DMS53 treated with DMSO at 0.1 percent for 48 hours (cell line): ENCODE measurements at regions not wholly inside any gene's neighbourhood (a gene's known extent, or its start where the extent isn't known, plus 50 kb on each side); places are given as distances from the start of the nearest gene placed in this dataset.
A peak's percentile ranks its signal among the peaks of the same experiment; 100 is the strongest.

Source experiments
- DNase-seq: peaks from one replicate; lab custom pipeline; 2025; ENCODE audit not compliant: unreplicated experiment; lab: John Stamatoyannopoulos, UW

DNA sequence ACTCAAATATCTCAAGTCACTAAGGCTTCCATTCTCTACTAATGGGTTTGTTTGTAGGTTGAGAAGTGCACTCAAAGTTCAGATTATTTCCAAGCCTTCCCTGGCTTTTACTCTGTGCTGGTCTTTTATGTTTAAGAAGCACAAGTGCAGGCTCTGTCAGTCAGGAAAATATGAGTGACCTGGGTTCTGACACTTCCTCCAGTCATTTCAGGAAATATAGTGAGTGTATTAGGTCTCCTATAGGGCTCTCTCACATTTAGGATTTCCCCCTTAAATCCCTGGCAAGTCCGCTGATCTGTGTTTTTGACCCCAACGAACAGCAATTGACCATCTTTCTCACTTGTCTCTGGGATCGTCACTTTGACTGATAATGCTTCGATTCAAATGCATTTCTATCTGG lies 210.2 kb downstream of the ARPP21 start:
- DNase-seq, result no peak

DNA sequence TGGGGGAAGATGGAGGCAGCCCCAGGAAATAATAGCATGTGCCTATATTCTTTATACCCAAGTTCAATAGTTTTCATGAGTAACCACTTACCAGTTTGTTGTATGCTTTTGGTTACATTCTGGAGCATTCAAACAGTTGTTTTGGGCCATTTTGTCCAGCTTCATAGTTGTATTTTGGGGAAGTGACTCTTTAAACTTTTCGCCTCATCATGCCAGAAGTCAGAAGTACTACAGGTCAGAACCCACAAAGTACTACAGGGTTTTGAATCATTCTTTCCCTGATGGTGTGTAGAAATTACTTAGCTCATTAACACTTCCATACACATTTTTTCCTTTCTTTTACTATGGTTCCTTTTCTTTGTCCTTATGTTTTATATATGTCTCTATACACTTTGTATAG lies 210.6 kb downstream of the ARPP21 start:
- no peak for DNase-seq

DNA sequence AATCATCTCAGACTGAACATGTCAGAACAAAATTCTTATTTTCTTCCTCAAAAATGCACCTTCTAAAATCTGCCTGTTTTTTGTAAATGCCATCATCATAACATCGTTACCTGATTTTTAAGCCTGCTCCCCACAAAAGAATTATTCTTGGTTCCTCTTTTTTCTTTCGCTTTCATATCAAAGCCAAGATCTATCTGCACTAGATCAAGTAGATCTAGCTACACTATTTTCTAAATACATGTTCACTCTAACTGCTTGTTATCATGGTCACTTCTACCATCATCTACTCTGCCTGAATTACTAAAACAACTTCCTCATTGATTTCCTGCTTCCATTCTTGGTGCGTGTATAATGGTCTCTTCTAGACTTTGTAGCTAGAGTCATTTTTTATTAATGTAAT lies 217.7 kb downstream of the ARPP21 start:
- DNase-seq, result no peak

DNA sequence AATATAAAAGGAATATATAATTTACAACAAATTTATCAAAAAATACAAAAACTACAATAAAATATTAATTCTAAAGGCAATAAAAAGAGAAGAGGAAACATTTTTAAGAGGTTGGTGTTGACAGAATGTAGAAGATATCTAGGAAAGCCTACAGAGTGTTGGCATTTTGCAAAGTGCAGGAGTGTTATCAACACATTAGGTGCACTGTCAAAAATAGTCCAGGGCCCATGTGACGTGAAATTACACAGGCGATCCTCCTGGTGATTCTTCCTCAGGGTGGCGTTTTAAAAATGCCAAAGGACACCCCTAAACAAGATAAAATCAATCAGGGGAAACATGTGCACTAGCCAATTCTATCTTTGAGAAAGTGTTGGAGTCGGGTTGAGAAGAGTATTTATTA lies 222.7 kb downstream of the ARPP21 start:
- DNase-seq, result no peak

DNA sequence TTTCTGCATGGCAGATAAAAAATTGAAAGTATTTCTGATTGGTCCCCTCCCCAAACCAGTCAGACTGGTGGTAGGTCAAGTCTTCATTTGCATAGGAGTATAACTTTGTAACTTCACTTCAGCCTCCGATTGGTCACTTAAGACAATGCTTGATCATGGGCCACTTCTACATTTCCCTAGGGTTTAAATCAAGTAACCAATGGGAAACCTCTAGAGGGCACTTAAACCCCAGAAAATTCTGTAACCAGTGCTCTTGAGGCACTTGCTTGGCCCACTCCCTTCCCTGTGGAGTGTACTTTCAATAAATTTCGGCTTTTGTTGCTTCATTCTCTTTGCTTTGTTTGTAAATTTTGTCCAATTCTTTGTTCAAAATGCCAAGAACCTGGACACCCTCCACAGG lies 225.5 kb downstream of the ARPP21 start:
- DNase-seq, result no peak

DNA sequence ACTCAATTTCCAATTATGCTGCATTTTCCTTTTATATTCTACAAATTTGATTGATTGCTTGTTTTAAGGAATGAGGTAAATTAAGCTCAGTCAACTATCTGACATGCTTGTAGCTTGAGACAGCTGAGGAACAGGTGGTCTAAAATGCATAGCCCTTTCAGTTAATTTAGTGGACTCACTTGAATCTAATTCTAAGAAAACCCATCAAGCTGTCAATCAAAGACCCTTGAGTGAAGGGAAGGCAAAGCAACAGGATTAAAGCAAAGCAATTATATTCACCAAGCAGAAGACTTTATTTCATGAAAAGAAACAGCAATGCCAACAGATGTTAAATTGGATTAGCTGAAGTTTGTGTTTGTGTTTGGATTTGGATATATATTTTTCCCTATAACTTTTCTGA lies 228.5 kb downstream of the ARPP21 start:
- DNase-seq, result no peak

DNA sequence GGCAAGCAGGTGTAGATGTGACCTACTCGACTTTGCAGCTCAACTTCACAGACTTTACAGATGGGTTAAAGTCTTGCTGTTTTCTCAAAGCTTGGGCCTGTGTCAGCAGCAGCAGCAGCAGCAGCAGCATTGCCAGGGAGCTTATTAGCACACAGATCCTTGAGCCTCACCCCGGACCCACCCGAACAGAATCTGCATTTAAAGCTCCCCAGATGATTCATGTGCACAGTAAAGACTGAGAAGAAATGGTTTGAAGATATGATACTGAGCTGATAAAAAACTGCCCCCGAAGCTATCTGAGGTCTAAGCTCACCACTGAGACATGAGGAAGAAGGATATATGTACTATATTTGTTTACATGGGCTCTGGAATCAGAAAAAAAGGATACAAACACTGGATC lies 231.7 kb downstream of the ARPP21 start:
- no peak for DNase-seq

DNA sequence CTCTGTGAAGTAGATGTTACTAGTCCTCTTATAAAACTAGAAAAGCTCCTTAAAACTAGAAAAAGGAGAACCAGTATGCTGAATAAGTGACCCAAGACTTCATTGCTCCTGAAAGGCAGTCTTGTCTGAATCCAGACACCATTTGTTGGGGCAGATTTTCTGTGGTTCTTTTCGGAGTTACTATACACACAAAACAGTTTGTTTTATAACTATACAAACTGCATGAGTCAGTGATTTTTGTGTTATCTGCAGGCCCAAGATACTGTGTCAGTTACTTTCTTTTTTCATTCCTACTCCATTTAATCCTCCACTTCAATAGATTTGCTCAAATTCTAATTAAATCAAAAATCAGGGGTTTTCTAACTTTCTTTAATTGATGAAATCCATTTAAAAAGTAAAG lies 244.6 kb downstream of the ARPP21 start:
- no peak for DNase-seq

DNA sequence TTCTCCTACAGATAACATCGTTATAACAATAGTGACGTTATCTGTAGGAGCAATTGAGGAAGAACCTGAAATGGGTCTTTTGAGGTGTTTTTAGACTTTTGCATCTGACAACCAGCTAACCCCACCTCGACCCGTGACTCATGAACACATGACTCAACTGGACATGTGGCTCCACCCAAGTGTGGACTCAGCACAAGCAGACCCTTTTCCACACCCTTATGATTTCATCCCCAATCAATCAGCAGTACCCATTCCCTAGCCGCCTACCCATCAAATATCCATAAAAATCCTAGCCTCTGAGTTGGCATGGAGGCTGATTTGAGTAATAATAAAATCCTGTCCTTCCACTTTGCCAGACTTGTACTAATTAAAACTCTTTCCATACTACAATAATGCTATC lies 255.4 kb downstream of the ARPP21 start:
- DNase-seq, result no peak

DNA sequence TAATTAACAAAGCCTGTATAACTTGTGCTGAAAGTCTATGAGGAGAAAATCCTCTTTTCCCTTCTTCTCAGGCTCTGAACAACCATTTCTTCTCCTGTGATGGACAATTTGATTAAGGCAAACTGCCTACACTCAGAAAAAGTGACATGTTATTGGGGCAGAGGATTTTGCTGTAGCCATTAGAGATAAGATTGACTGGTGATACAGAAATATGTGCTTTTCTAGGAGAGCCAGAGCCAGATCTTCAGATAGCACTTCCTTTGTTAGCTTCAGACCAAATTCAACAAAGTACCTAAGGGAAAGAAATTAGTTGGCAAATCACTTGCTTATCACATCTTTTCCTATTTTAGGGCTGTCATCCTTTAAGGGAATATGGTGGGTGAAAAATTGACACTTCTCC lies 259.9 kb downstream of the ARPP21 start:
- no peak for DNase-seq

DNA sequence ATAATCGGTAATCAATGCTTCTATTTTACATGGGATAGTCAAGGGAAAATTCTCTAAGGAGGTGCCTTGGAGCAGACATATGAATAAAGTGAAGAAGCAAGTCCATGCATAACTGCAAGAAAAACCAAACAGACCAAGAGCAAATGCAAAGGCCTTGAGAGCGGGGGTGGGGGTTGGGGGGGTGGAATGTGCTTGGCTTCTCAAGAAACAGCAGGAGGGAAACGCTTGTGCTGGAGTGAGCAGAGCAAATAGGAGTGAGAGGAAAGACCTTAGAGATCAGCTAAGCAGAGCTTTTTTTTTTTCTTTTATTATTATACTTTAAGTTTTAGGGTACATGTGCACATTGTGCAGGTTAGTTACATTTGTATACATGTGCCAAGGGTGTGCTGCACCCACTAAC lies 260.8 kb downstream of the ARPP21 start:
- no peak for DNase-seq

DNA sequence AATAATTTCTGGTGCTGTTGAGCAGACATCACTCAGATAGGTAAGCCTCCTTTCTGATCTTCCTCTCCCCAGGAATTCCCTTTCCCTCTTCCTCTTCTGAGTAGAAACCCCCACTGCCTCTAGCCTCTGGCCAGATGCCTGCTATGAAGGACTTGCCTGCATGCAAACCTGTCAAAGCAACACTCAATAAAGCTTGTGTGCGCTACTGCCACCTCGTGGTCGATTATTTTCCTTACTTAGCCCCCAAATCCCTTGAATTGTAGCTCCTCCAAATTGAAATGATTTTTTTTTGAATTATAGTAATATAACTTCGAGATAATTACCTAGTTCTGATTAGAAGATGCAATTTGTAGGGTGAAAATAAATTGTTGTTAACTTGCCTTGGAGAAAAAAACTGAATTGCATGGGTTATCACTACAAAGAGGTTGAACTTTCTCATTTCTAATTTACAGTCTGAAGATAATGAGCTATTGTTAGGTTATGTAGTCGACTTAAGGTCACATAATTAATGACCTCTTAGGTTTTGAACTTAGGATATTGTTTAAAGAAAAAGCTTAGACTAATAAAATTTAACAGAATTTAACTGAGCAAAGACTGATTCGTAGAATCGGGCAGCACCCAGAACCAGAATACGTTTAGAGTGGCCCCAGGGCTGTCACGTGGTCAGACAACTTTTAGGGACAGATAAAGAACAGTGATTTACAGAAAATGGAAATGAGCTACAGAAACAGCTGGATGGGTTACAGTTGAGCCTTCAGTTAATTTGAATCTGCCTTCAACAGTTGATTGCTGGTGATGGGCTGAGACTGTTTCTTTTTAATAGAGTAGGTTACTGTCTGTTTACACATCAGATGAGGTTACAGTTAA lies 269.3 kb downstream of the ARPP21 start:
- no peak for DNase-seq

DNA sequence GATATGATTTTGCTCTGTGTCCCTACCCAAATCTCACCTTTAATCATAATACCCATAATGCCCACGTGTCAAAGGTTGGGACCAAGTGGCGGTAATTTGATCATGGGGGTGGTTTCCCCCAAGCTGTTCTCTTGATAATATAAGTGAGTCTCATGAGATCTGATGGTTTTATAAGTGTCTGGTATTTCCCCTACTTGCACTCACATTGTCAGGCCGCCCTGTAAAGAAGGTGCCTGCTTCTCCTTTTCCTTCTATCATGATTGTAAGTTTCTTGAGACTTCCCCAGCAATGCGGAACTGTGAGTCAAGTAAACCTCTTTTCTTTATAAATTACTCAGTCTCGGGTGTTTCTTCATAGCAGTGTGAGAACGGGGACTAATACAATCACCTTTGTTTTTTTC lies 279.8 kb downstream of the ARPP21 start:
- no peak for DNase-seq

DNA sequence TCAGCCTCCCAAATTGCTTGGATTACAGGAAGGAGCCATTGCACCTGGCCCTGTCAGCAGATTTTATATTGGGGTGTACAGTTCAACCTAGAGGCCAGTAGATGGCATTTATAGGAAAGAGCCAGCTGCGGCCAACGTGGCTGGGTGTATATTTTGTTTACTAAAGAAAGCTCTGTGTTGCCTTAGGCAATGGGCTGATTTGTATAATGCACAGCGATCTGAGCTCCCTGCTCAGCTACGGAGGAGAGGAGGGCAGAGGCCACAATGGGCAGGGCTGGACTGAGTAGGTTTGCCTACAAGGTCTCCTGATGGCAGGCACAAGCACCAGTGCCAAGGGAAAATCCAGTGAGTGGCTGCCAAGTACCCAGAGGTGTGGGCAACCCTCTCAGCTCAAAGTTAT lies 282.4 kb downstream of the ARPP21 start:
- no peak for DNase-seq

DNA sequence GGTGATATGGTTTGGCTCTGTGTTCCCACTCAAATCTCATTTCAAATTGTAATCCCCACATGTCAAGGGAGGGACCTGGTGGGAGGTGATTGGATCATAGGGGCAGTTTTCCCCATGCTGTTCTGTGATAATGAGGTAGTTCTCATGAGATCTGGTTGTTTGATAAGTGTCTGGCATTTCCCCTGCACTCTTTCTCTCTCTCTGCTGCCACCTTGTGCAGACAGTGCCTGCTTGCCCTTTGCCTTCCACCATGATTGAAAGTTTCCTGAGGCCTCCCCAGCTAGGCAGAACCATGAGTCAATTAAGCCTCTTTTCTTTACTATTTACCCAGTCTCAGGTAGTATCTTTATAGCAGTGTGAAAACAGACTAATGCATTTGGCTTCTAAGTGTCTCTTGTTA lies 284.7 kb downstream of the ARPP21 start:
- peak; percentile 3 for DNase-seq

DNA sequence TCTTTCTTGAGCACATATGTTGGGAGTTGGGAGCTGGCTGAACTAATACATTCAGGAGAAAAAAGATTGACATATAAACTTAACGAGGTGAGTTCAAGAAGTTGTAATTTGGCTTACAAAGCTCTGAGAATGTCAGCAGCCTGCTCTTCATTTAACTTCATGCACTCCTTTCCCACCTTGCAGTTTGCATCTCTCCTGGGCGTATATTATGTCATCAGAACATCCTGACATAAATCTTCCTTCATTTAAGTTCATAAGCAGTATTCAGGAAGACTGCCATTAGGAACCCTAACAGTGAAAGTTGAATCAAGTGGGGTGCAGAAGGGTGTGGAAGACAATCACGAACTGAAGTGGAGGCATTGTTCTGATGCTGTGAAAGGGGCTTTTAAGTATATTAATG lies 288.1 kb downstream of the ARPP21 start:
- no peak for DNase-seq

DNA sequence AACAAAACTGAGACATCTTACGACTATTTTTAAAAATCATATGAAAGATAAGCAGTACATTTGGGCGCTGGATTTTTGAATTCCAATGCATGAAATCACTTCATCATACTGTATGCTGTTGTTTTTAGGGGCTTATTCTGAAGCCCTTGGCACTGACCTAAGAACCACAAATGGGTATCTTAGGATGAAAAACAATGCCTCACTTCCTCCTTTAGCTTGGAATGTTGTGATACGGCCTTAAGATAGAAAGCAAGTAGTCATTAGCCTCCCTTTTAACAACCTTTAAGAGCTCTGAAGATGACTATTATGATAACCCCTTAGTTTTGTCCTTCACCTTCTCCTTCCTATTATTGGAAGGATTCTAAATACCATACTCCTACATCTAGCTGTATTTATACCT lies 289.8 kb downstream of the ARPP21 start:
- DNase-seq, result no peak

DNA sequence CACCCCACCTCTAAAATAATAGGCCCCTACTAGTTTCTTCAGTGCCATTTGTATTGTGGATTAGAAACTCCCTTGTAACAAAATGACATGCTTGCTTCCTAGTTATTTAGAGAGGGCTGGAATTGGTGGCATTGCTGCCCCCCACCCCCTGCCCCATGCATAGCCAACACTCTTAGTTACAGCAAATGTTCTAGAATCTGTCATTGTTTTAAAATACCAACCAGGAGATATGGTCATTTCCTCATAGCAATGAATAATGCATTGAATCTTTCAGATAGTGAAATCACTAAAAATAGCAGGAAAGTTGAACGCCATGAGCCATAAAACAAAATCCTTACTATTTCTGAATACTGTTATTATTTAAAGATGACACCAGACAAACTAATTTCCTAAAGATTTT lies 292.5 kb downstream of the ARPP21 start:
- DNase-seq, result no peak

DNA sequence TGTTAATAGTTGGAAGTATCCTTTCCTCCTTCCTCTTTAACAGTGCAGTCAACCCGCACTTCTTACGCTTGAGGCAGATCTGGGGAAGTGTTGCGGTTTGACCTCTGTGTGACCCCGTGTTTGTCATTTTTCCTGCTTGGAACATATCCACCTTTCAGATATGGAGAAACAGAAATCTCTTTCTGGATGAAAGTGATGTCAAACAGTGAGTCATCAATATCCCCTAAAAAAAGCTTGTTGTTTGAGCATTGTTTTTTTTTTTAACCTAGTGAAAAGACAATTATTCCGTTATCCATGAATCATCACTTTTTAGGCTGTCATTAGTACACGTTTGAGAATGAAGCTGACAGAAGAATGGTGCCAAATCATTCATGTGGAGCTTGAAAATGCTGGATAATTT lies 293.7 kb downstream of the ARPP21 start:
- peak; percentile 6 for DNase-seq

DNA sequence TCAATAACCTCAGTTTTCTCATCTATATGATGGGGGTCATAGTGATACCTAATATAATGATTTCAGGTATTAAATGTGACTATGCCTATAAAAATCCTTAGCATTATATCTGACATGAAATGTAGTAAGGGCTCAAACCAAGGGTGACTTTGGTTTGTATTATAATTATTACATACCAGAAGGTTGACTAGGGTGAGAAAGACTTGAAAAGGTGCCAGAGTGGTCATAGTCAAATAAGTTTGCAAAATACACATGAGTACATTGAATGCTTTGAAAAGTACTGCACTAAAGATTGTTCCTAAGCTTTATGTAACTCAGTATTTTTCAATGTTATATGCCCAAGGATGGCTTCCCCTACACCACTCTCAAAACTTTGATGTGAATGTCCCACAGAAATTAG lies 297.2 kb downstream of the ARPP21 start:
- no peak for DNase-seq

DNA sequence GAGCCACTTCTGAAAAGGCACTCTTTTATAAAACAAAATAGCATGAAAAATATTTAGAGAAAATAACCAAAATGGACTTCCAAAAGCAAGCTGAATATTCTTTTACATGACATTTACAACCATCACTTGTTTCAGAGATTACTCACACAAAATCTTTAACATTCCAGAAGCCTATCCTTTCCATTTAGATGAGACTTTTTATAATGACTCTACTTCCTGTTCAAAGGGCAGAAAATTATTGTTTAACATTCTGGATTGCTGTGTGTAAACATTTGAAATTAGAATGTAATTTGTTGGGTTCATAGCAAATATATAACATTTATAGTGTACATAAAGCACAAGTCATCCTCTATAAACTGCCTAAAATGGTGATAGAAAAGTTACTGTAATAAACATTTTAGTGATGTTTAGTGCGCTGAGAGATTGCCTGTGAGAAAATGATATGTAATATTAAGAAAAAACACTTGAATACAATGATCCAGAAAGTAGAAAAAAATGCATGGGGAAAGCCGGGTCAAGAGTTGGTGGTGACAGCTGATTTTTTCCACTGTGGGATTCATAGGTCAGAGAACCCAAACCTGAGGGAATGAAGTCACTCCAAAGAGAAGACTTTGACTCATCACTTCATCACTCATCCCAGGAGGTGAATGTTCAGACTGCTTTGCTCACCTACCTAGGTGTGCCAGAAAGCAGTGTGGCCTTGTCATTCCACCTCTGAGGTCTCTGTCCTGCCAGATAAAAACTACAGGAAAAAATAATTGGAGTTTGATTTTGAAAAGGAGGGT lies 305.8 kb downstream of the ARPP21 start:
- no peak for DNase-seq

DNA sequence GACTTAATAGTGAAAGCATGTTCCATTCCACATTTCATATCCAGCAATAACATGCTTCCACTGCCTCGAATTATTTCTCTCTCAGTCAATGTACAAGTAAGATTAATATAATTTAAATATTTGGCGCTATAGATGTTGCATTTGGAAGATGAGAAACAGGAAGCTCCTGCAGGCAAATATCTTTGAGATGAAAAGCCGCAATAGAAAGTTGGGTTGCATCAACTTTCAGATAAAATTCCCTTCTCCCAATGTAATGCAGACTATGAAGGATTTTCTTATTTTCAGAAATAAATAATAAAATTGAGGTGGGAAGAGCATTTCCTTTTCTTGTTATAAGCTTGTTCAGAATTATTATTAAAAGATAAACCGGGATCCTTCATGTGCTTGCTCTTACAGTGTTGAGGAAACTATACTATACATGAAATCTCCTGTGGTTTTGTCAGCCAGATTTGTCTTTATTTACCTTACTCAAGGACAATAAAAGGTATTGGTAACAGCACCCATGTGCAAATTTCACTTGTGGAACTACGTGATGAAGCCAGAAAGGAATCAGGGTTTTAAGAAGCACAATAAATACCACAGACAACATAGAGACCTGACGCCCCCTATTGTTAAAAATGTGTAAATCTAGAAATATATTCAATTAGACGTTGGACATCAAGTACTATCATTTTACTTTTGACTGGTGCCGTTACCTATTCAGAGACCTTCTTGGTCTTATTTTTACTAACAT lies 307.0 kb downstream of the ARPP21 start:
- DNase-seq, result peak; percentile 6
